SJCRH30 (cell line): ENCODE measurements at regions not wholly inside any gene's neighbourhood (a gene's known extent, or its start where the extent isn't known, plus 50 kb on each side); places are given as distances from the start of the nearest gene placed in this dataset.

Experiments used
- DNase-seq, 2 experiments: peaks; one replicate each; pipeline ENCODE4 v3.0.0-alpha.2; 2015 to 2020
- H3K27ac ChIP-seq: fragments of 250-450 bp; sonication (Bioruptor Pico); 2 replicates; pipeline ENCODE4 v1.5.1; 2020; ENCODE audit warnings: mild to moderate bottlenecking, moderate library complexity
- H3K27me3 ChIP-seq: fragments of 250-450 bp; sonication (Bioruptor Pico); 2 replicates; pipeline ENCODE4 v1.5.1; 2020; ENCODE audit warnings: mild to moderate bottlenecking, moderate library complexity
- H3K36me3 ChIP-seq: fragments of 250-450 bp; sonication (Bioruptor Pico); 2 replicates; pipeline ENCODE4 v1.5.1; 2020; ENCODE audit warnings: mild to moderate bottlenecking, moderate library complexity
- H3K4me1 ChIP-seq: fragments of 250-450 bp; sonication (Bioruptor Pico); 2 replicates; pipeline ENCODE4 v1.5.1; 2020; ENCODE audit warnings: mild to moderate bottlenecking, moderate library complexity
- H3K4me3 ChIP-seq: fragments of 250-450 bp; sonication (Bioruptor Pico); 2 replicates; pipeline ENCODE4 v1.5.1; 2020; ENCODE audit warnings: mild to moderate bottlenecking, moderate library complexity
- H3K9me3 ChIP-seq: fragments of 250-450 bp; sonication (Bioruptor Pico); replicated peaks from 2 replicates; pipeline ENCODE4 v1.5.1; 2020; ENCODE audit warnings: mild to moderate bottlenecking, moderate library complexity

DNA sequence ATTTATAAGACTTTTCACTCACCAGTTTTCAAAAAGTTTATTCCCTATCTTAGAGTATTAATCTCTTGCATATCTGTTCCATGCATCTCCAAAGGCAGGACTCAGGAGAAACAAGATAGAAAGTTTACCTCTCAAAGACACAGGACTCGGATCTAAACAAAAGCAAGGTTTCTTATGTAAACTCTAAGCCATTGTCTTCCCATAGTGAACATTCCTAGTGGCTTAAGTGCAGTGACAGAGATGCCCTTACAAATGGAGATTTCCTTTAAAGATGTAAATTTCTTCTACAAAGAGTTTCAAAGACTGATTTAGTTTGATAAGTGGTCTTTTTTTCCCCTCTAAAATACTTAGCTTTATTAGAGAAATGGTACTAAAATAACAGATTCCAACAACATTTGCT, 209.8 kb downstream of the ACTR3B start:
- Histone ChIP-seq H3K27ac (no peak overlapping the region), H3K9me3 (no peaks in the 10 kb centered on the region; the same call in 1 of the 2 replicates), H3K4me3 (no peak overlapping the region), H3K27me3 (no peaks in the 10 kb centered on the region), H3K4me1 (no peaks in the 10 kb centered on the region), H3K36me3 (no peaks in the 10 kb centered on the region)
- DNase-seq = no peak

DNA sequence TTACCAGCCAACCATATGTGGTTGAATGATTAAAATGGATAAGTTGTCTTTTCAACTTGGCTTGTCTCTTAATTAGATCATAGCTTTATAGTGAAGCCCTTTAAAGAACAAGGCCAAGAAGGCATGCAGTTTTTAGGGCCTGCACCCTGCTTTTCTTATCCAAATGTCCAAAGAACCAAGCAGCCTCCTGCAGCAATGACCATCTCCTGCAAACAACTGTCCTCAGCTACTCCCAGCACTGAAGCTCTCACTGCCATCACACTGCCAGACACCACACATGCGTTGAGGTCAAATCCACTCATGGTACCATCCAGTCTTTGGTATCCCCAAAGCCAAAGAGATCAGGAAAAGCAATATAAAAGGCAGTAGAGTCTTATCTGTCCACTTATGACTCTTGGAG, 210.3 kb downstream of the ACTR3B start:
- H3K9me3 ChIP-seq = no peaks in the 10 kb centered on the region; the same call in 1 of the 2 replicates
- 0 out of 2 replicates have a peak, but pooled peaks cover 3% of the 10 kb centered on the region for H3K27me3 ChIP-seq
- H3K4me3 ChIP-seq = no peak overlapping the region
- no peak for DNase-seq
- no peaks in the 10 kb centered on the region for H3K36me3 ChIP-seq
- H3K27ac ChIP-seq = no peak overlapping the region
- H3K4me1 ChIP-seq = no peaks in the 10 kb centered on the region

DNA sequence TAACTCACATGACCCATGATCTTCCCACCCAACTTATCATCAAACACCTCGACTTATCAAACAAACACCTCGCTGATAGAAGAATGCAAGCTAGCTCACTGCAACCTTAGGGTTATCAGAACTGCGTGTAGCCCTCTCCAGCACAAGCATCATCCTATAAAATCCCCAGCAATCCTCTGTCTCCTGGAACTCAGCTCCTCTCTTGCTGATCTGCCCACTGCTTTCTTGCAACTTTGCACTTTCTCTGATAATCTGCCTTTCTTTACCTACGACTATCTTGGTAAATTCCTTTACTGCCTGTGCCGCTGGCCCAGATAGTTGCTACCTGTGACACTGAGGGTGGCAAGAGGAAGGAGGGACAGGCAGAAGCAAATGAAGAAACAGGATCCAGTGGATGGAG, 210.9 kb downstream of the ACTR3B start:
- 0 out of 2 replicates have a peak, but pooled peaks cover 7% of the 10 kb centered on the region for H3K27me3 ChIP-seq
- H3K4me1 ChIP-seq = no peaks in the 10 kb centered on the region
- H3K9me3 ChIP-seq = no peaks in the 10 kb centered on the region; the same call in 1 of the 2 replicates
- H3K4me3 ChIP-seq = no peak overlapping the region
- no peaks in the 10 kb centered on the region for H3K36me3 ChIP-seq
- no peak overlapping the region for H3K27ac ChIP-seq
- DNase-seq = no peak

DNA sequence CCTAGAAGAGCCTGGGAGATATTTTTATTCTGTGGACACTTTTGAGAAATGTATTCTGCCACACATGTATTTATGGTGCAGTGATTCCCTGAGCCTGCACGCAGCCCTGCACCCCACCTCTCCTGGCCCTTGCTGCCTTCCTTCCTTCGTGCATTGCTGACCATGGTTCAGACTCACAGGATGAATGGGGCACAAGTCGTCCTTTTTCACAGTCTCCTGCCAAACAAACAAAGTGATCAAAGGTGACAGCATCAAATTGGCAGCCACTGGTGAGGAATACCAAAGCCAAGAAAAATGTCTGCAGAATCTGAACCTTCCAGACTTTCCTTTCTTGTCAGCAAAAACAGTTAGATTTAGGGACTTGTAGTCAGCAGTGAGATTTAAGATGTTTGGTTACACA, 215.0 kb downstream of the ACTR3B start:
- H3K27ac ChIP-seq = no peak overlapping the region
- peaks cover 22% of the 10 kb centered on the region; the same call in 1 of the 2 replicates for H3K27me3 ChIP-seq
- no peaks in the 10 kb centered on the region for H3K36me3 ChIP-seq
- H3K4me3 ChIP-seq = no peak overlapping the region
- no peaks in the 10 kb centered on the region for H3K4me1 ChIP-seq
- DNase-seq = no peak
- H3K9me3 ChIP-seq = no peaks in the 10 kb centered on the region

DNA sequence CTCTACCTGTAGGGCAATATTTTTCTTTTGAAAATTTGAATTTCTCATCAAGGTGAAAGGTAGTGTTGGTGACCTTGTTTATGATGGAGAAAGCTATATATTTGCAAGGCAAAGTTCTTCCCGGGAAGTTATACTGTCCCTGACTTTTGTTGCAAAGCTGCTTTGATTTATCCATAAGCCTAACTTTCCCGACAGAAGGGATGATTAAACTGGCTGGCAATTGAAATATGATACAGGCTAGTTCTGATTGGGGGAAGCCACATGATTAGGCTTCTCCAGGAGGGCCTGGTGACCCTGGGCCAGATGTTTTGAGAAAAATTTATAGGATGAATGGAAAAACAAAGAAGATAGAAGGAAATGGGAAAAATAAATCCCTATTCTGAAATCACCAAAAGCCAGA, 215.5 kb downstream of the ACTR3B start:
- Histone ChIP-seq H3K36me3 (no peaks in the 10 kb centered on the region), H3K4me3 (no peak overlapping the region), H3K27me3 (peaks cover 27% of the 10 kb centered on the region; the same call in 1 of the 2 replicates), H3K9me3 (no peaks in the 10 kb centered on the region), H3K4me1 (no peaks in the 10 kb centered on the region), H3K27ac (no peak overlapping the region)
- no peak for DNase-seq

DNA sequence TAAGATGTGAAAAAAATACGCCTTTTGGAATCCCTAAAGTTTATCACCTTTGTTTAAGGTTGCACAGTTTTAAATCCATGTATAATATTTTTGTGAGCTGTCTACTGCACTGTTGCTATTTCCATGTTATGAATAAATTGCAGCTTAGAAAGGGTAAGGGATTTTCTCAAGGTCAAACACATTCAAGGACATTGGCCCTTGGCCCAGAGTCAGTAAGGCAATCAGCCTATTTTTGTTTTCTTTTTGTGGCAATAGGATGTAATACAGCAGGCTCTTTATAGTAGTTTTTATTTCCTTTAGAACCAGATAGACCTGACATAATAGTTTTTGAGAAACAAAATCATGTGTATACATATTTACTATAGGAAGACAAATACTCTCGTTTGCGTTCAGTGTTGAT, 219.8 kb downstream of the ACTR3B start:
- no peaks in the 10 kb centered on the region for H3K4me1 ChIP-seq
- H3K27me3 ChIP-seq = peaks cover 35% of the 10 kb centered on the region
- H3K36me3 ChIP-seq = no peaks in the 10 kb centered on the region
- H3K9me3 ChIP-seq = no peaks in the 10 kb centered on the region
- no peak overlapping the region for H3K27ac ChIP-seq
- no peak overlapping the region for H3K4me3 ChIP-seq
- no peak for DNase-seq

DNA sequence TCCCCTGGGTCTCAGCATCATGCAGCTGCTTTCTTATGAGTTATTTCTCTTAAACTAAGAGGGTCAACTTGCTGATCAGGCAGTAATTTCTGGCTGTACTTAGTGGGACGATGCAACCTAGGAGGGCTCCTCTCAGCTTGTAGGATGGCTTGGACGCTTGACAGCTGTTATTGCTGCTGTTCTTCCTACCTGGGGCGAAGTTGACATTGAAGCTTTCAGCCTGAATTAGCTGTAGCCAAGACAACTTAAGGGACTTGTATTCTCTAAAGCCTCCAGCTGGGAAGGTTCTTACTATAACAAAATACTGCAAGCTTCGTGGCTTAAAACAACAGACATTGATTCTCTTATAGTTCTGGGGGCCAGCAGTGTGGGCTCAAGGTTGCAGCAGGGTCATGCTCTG, 224.9 kb downstream of the ACTR3B start:
- Histone ChIP-seq H3K4me1 (no peaks in the 10 kb centered on the region), H3K4me3 (no peak overlapping the region), H3K27ac (no peak overlapping the region), H3K9me3 (no peaks in the 10 kb centered on the region), H3K36me3 (no peaks in the 10 kb centered on the region), H3K27me3 (peaks cover 15% of the 10 kb centered on the region)
- no peak for DNase-seq

DNA sequence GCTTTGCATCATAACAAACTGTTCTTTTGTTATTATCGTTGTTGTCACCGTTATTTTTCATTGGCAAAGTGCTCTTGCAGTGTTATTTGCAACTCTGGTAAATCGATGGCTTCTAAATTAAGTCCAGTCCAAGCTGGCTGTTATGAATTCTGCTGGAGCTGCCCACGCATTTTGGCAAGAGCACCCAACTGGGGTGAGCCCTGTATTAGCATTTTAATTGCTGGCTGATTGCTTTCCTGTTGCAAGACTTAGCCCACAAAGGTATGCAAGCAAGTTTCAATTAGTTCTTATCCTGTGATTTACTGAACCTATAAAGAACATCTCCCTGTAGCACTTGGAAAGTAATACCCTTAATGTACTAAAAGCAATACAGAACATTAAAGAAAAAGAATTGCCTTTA, 226.8 kb downstream of the ACTR3B start:
- no peaks in the 10 kb centered on the region for H3K36me3 ChIP-seq
- peaks cover 4% of the 10 kb centered on the region for H3K27me3 ChIP-seq
- H3K27ac ChIP-seq = no peak overlapping the region
- no peaks in the 10 kb centered on the region for H3K4me1 ChIP-seq
- no peaks in the 10 kb centered on the region for H3K9me3 ChIP-seq
- DNase-seq = no peak
- no peak overlapping the region for H3K4me3 ChIP-seq

DNA sequence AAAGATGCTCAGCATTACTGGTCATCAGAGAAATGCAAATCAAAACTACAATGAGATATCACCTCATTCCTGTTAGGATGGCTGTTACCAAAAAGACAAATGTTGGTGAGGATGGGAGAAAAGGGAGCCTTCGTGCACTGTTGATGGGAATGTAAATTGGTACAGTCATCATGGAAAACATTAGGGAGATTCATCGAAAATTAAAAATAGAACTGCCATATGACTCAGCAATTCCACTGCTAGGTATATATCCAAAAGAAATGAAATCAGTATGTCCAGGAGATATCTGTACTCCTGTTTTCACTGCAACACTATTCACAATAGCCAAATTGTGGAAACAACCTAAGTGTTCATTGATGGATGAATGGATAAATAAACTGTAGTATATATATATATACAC, 228.1 kb downstream of the ACTR3B start:
- no peak for DNase-seq
- no peak overlapping the region for H3K27ac ChIP-seq

DNA sequence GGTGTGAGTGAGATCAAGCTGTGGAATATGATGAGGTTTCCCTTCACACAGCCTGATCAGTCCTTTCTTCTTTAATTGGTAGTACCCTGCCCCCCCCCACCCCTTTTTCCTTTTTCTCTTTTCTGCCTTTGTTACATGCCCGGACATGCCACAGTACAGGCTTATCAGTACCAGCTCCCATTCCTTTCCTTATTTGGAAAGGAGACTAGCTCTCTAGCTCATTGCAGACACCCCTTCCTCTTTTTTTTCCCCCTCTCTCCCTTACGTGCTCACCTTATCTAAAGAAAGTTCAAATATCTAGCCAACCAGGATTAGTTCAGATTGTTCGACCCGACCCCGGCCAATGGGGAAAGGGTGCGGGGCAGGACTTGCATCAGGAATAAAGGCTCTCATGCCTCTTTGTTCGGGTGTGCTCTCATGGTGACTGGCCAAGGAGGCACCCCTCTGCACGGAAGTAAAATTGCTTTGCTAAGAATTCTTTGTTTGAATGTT, 230.4 kb downstream of the ACTR3B start:
- DNase-seq = no peak
- Histone ChIP-seq H3K36me3 (no peaks in the 10 kb centered on the region), H3K4me3 (no peak overlapping the region), H3K9me3 (no peaks in the 10 kb centered on the region), H3K4me1 (no peaks in the 10 kb centered on the region), H3K27me3 (no peaks in the 10 kb centered on the region), H3K27ac (no peak overlapping the region)

More for the DNA sequence above, 228.1 kb downstream of the ACTR3B start:
- Histone ChIP-seq H3K4me3 (no peak overlapping the region), H3K27me3 (no peaks in the 10 kb centered on the region), H3K9me3 (no peaks in the 10 kb centered on the region), H3K4me1 (no peaks in the 10 kb centered on the region), H3K36me3 (no peaks in the 10 kb centered on the region)

DNA sequence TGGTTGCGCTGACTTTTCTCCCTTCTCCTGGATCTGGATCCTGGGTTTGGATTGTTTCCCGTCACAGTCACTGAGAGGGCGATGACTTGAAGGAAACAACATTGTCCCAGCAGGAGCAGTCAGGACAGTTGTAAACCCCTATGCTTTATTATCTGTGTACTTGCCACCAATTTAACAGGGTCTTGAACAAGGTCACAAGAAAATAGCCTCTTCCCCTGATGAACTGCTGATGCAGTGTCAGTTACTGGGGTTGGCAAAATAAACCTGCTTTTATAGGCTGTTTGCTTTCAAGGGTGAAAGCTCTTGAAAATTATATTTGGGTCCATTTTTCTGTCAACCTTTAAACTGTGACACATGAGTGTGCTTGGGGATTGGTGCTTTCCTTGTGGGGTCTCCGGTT, 238.9 kb downstream of the ACTR3B start:
- H3K4me1 ChIP-seq = no peaks in the 10 kb centered on the region
- H3K27me3 ChIP-seq = 0 out of 2 replicates have a peak, but pooled peaks cover 2% of the 10 kb centered on the region
- H3K27ac ChIP-seq = no peak overlapping the region
- no peak overlapping the region for H3K4me3 ChIP-seq
- DNase-seq = no peak
- H3K9me3 ChIP-seq = no peaks in the 10 kb centered on the region
- H3K36me3 ChIP-seq = no peaks in the 10 kb centered on the region

DNA sequence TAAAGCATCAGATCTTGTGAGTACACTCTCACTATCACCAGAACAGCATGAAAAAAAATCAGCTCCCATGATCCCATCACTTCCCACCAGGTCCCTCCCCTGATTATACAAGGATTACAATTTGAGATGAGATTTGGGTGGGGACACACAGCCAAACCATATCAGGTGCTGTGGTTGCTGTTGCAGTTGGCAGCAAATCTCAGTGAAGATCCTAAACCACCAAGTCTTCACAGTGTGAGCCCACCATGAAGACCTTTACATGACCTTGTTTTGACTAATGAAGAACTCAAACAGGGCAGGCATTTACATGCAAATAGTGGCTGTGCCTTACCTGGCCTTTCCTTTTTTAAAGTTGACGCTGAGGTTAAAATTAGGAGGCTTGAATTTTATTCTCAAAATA, 242.6 kb downstream of the ACTR3B start:
- Histone ChIP-seq H3K27ac (no peak overlapping the region), H3K4me3 (no peak overlapping the region)
- no peak for DNase-seq

DNA sequence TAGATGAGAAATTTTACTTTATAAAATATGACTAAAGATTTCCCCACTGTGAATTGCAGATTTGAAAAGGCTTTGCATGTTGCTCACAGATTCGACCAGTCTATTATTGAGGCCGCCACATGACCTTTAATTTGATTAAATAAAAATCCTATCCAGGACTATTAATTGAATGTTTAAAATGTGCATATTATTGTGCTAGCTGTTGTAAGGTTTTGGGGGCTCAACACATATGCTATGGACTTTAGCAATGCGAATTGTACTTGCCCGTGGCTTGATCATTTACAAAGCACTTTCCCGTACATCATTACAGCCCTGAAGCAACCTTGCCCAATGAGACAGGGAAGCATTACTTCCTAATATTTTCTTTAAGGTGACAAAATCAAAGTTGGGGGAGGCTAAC, 243.0 kb downstream of the ACTR3B start:
- H3K9me3 ChIP-seq = no peaks in the 10 kb centered on the region
- H3K27ac ChIP-seq = no peak overlapping the region
- no peak for DNase-seq
- no peaks in the 10 kb centered on the region for H3K36me3 ChIP-seq
- H3K4me1 ChIP-seq = no peaks in the 10 kb centered on the region
- no peak overlapping the region for H3K4me3 ChIP-seq
- peaks cover 15% of the 10 kb centered on the region; the same call in 1 of the 2 replicates for H3K27me3 ChIP-seq

More for the DNA sequence above, 242.6 kb downstream of the ACTR3B start:
- Histone ChIP-seq H3K9me3 (no peaks in the 10 kb centered on the region), H3K36me3 (no peaks in the 10 kb centered on the region), H3K27me3 (peaks cover 12% of the 10 kb centered on the region; the same call in 1 of the 2 replicates), H3K4me1 (no peaks in the 10 kb centered on the region)

DNA sequence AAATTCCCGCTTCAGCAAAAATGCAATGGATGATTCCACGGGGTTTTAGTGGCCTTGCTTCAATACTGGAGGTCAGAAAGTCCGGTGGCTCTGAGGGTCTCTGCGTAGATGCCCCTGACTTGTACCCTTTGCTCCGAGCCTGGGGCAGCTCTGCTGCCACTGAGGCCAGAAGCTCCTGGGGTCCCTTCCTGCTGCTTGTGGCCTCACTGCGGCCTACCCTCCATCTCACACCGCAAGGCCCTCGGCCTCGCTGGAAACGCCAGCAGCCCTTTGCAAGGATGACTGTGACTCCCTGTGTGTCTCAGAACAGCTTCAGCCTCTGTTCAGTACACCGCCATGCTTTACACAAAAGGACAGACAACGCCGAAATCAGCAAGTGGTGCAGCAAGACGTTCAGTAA, 244.8 kb downstream of the ACTR3B start:
- H3K4me3 ChIP-seq = no peak overlapping the region
- H3K27ac ChIP-seq = no peak overlapping the region
- no peaks in the 10 kb centered on the region for H3K4me1 ChIP-seq
- H3K9me3 ChIP-seq = no peaks in the 10 kb centered on the region
- no peak for DNase-seq
- H3K36me3 ChIP-seq = no peaks in the 10 kb centered on the region
- peaks cover 22% of the 10 kb centered on the region; the same call in 1 of the 2 replicates for H3K27me3 ChIP-seq

DNA sequence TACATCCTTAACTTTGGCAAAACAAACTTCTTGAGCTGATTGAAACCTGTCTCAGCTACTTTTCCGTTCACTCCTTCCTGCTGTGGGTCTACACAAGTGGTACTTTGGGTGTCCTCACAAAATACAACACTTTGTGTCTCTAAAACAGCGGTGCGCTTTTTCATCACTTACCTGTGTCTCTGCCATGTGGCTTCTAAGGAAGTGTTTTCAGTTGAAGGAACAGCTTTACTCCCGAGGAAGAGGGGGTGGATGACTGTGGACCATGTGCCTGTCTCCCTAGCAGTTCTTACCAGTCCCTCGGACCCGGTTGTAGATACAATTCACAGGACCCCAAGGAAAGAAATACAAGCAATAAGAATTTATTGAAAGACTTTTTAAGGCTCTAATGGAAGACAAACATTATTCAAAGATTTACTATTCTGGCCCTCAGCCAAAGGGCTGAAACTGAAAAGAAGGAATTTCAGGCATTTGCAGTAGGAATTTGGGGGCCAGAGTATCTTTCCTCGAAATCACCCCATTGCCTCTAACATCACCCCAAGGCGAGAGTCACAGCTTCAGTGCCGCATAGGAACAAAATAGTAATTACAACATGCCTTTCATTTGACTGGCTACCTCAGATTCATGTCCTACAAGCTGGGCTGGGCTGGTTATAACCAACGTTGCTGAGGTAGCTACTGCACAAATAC, 246.3 kb downstream of the ACTR3B start:
- H3K4me1 ChIP-seq = no peaks in the 10 kb centered on the region
- no peaks in the 10 kb centered on the region for H3K9me3 ChIP-seq
- DNase-seq = no peak

DNA sequence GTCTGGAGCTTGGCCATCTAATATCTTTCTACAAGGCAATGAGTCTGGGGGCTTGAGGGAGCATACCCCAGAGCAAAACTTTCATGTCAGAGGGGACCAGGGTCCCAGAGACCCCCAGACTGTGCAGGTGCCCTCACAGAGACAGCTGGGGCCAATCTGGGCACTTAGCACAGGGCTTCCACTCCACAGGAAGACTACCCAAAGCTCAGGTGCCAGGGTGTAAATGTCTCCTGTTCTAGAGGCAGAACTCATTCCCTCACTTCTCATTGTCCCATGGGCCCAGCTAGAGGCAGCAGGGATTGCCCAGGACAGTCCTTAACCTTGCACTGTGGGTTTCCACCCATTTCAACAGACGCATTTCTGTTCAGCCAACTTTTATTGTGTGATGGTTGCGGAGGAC, 246.9 kb downstream of the ACTR3B start:
- Histone ChIP-seq H3K36me3 (no peaks in the 10 kb centered on the region), H3K27me3 (peaks cover 22% of the 10 kb centered on the region; the same call in 1 of the 2 replicates), H3K4me3 (no peak overlapping the region), H3K4me1 (no peaks in the 10 kb centered on the region), H3K27ac (no peak overlapping the region), H3K9me3 (no peaks in the 10 kb centered on the region)
- no peak for DNase-seq

More for the DNA sequence above, 246.3 kb downstream of the ACTR3B start:
- H3K27me3 ChIP-seq = peaks cover 22% of the 10 kb centered on the region; the same call in 1 of the 2 replicates
- no peak overlapping the region for H3K4me3 ChIP-seq
- no peak overlapping the region for H3K27ac ChIP-seq
- H3K36me3 ChIP-seq = no peaks in the 10 kb centered on the region
